DOHH2 (cell line): ENCODE measurements at regions not wholly inside any gene's neighbourhood (a gene's known extent, or its start where the extent isn't known, plus 50 kb on each side); places are given as distances from the start of the nearest gene placed in this dataset.

Experiments used
- CTCF ChIP-seq: fragments of 200-600 bp; sonication (generic); IDR thresholded peaks from one replicate; pipeline ENCODE4 v1.5.1; 2014; ENCODE audit warnings: antibody characterized with exemption, mild to moderate bottlenecking, low read depth, low read length; ENCODE audit not compliant: poor library complexity, severe bottlenecking
- EZH2phosphoT487 ChIP-seq: fragments of 200-600 bp; sonication (generic); IDR thresholded peaks from 2 replicates; pipeline ENCODE4 v1.6.1; 2017; ENCODE audit warnings: borderline replicate concordance, mild to moderate bottlenecking, antibody characterized with exemption, low read length, moderate library complexity, mixed read lengths

DNA sequence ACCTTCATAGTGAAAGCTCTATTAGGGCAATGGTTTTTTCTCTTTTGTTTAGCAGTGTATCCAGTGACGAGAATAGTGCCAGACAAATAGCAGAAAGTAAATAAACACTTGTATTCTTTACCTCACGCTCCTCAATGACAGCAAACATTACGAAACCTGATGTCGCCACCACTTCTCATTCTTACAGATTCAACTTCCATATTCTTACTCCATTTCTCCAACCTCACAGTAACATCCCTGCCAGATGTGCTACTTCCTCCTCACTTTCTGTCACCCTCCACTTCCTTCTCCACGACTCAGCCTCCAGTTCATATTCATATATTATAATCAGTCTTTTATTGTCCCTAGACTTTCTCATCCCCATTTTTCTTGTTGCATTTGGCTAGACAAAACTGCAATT is 1956.2 kb upstream of the AGA start:
- TF ChIP-seq CTCF = no peak
- TF ChIP-seq EZH2phosphoT487 = no peak
